Mesothelial cell of epicardium (in vitro differentiated cells): ENCODE measurements at regions not wholly inside any gene's neighbourhood (a gene's known extent, or its start where the extent isn't known, plus 50 kb on each side); places are given as distances from the start of the nearest gene placed in this dataset.
"Not testable (repeated sequence)": the region's sequence is repeated elsewhere in the genome, so short reads cannot be mapped to it uniquely, and the experiment has no call there.

Experiments used
- DNase-seq, 2 experiments: peaks; one replicate each; pipeline ENCODE4 v3.0.0; 2021; ENCODE audit warnings: low spot score in 2 of 2; ENCODE audit not compliant: unreplicated experiment in 2 of 2
- H3K27ac Mint-ChIP-seq: 2 replicates; pipeline ENCODE4 v1.8.0; 2021; ENCODE audit warnings: mixed read lengths
- H3K27me3 Mint-ChIP-seq: 2 replicates; pipeline ENCODE4 v1.8.0; 2021; ENCODE audit warnings: low read depth, mixed read lengths
- H3K36me3 Mint-ChIP-seq: 2 replicates; pipeline ENCODE4 v1.8.0; 2021; ENCODE audit warnings: mixed read lengths
- H3K4me1 Mint-ChIP-seq: 2 replicates; pipeline ENCODE4 v1.8.0; 2021; ENCODE audit warnings: mixed read lengths
- H3K4me3 Mint-ChIP-seq: 2 replicates; pipeline ENCODE4 v1.8.0; 2021; ENCODE audit warnings: mild to moderate bottlenecking, moderate library complexity, mixed read lengths
- H3K9me3 Mint-ChIP-seq: 2 replicates; pipeline ENCODE4 v1.8.0; 2021; ENCODE audit warnings: mixed read lengths
- TF ChIP-seq, protein P1 (sequence below): fragments of 200-600 bp; sonication (generic); IDR thresholded peaks from one replicate; pipeline ENCODE4 v1.5.0; 2021; ENCODE audit warnings: antibody characterized with exemption; ENCODE audit not compliant: unreplicated experiment

DNA sequence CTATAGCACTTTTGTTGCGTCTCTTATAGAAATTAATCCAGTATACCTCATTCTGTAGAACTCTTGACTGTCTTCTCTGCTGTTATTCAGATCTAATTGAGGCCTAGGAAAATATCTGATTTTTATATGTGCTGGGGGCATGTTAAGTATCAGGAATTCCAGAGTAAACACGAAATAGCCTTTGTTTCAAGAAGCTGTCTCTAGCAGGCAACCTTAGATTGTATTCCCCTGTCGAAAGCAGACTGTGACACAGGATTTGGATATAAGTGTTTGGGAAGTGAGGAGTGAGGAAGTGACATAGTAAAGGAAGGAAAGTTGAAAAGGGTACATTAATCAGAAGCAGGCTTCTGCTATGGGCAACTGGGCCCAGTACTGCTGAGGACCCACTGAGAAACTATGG lies 72.1 kb upstream of the RASA1 start:
- H3K36me3 Mint-ChIP-seq: no peaks in the 10 kb centered on the region
- peaks cover 12% of the 10 kb centered on the region for H3K4me1 Mint-ChIP-seq
- H3K27ac Mint-ChIP-seq: peak overlapping the region; percentile 54
- TF ChIP-seq, protein P1, sequence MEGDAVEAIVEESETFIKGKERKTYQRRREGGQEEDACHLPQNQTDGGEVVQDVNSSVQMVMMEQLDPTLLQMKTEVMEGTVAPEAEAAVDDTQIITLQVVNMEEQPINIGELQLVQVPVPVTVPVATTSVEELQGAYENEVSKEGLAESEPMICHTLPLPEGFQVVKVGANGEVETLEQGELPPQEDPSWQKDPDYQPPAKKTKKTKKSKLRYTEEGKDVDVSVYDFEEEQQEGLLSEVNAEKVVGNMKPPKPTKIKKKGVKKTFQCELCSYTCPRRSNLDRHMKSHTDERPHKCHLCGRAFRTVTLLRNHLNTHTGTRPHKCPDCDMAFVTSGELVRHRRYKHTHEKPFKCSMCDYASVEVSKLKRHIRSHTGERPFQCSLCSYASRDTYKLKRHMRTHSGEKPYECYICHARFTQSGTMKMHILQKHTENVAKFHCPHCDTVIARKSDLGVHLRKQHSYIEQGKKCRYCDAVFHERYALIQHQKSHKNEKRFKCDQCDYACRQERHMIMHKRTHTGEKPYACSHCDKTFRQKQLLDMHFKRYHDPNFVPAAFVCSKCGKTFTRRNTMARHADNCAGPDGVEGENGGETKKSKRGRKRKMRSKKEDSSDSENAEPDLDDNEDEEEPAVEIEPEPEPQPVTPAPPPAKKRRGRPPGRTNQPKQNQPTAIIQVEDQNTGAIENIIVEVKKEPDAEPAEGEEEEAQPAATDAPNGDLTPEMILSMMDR: no peak
- H3K4me3 Mint-ChIP-seq: no peak overlapping the region
- H3K9me3 Mint-ChIP-seq: peaks cover 15% of the 10 kb centered on the region
- no peak for DNase-seq
- no peaks in the 10 kb centered on the region for H3K27me3 Mint-ChIP-seq

DNA sequence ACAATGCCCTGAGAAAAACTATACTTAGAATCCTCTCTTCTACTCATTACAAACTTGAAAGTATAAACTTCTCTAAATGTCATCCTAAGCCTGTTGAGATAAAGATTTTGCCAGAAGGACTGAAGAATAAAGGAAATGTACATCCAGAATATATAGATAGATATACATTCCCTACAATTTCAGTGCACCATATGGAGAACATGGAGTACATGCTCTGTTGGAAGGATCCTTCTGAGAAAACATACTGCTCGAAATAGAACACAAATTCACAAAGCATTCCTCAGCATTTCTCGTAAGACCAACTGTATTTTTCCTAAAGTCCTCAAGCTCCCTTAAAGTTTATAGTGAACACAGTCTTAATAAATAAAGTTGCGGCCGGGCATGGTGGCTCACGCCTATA lies 69.7 kb upstream of the RASA1 start:
- TF ChIP-seq, protein P1: no peak
- Mint-ChIP-seq H3K27me3 (no peaks in the 10 kb centered on the region), H3K36me3 (no peaks in the 10 kb centered on the region), H3K4me1 (peaks cover 12% of the 10 kb centered on the region), H3K27ac (no peak overlapping the region), H3K9me3 (peaks cover 31% of the 10 kb centered on the region), H3K4me3 (no peak overlapping the region)
- DNase-seq: no peak

- not testable (repeated sequence) for H3K36me3 Mint-ChIP-seq, DNase-seq, H3K27ac Mint-ChIP-seq, H3K4me3 Mint-ChIP-seq, H3K27me3 Mint-ChIP-seq
- H3K9me3 Mint-ChIP-seq: peaks cover 41% of the 10 kb centered on the region
- H3K4me1 Mint-ChIP-seq: peaks cover 12% of the 10 kb centered on the region
Measured at GRCh38 chr5:87199246-87199645, 68.4 kb upstream of the RASA1 start.

GRCh38 chr5:87199704-87200103 lies 68.0 kb upstream of the RASA1 start:
- Mint-ChIP-seq H3K9me3 (peaks cover 41% of the 10 kb centered on the region), H3K4me1 (peaks cover 10% of the 10 kb centered on the region)
- not testable (repeated sequence) for H3K4me3 Mint-ChIP-seq, H3K36me3 Mint-ChIP-seq, H3K27me3 Mint-ChIP-seq, H3K27ac Mint-ChIP-seq, DNase-seq

DNA sequence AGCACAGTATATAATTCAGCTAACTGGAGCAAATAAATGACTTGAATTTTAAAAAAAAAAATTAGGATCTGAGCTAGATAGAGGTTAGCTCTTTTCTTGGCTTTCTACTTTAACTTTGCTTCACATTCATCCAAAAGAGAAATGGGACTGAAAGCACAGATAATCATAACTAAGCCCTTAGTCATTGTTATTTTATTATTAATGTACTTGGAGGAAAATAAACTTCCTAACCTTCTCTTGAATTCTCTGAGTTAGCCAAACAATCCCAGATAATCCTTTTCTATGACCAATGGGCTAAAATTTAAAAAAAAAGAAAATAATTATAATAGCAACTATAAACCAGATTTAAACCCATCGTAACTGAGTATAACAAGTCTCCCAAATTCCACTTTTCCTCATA lies 57.6 kb upstream of the RASA1 start:
- H3K9me3 Mint-ChIP-seq: peaks cover 14% of the 10 kb centered on the region
- TF ChIP-seq, protein P1: no peak
- no peak overlapping the region for H3K4me3 Mint-ChIP-seq
- no peak for DNase-seq
- no peak overlapping the region for H3K27ac Mint-ChIP-seq
- H3K27me3 Mint-ChIP-seq: peaks cover 3% of the 10 kb centered on the region
- H3K36me3 Mint-ChIP-seq: no peaks in the 10 kb centered on the region
- peaks cover 11% of the 10 kb centered on the region for H3K4me1 Mint-ChIP-seq

DNA sequence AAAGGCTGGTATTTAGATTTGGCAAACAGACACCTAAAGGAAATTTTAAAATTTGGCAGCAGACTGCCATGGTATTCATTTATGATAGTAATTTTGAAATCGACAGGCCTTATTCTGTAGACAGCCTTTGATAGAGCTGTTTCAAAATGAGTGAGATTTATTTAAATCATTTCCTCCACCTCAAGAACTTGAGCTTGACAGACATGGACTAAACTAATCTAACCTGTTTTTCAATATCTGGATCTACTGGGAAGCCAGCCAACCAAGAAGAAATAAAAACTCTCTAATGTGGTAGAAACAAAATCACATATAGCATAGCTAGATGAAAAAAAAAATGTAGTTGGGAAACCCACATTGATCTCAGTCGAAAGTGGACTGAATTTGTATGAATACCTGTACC lies 56.9 kb upstream of the RASA1 start:
- peaks cover 14% of the 10 kb centered on the region for H3K9me3 Mint-ChIP-seq
- H3K4me1 Mint-ChIP-seq: peaks cover 11% of the 10 kb centered on the region
- no peak for DNase-seq
- peaks cover 4% of the 10 kb centered on the region for H3K27me3 Mint-ChIP-seq
- no peaks in the 10 kb centered on the region for H3K36me3 Mint-ChIP-seq
- H3K4me3 Mint-ChIP-seq: no peak overlapping the region
- peak overlapping the region; percentile 88 for H3K27ac Mint-ChIP-seq
- TF ChIP-seq, protein P1: no peak

DNA sequence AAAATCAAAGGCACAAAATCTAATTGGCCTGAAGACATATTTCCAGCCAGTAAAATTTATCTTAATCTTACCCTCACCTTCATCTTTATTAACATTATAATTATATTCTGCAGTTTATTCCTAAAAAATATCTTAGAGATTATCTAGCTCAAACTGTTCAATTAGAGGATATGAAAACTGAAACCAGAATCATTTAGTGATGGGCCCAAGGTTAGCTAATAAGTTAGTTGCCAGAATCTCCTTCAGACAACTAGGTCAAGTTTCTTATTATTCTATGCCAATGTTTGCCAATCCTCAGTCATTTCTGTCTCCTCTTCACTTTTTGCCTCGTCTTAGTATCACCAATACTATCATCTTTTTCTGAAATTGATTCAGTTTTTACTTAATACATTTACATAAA lies 56.0 kb upstream of the RASA1 start:
- H3K4me1 Mint-ChIP-seq: peaks cover 11% of the 10 kb centered on the region
- TF ChIP-seq, protein P1: no peak
- peaks cover 4% of the 10 kb centered on the region for H3K27me3 Mint-ChIP-seq
- H3K36me3 Mint-ChIP-seq: no peaks in the 10 kb centered on the region
- peaks cover 14% of the 10 kb centered on the region for H3K9me3 Mint-ChIP-seq
- DNase-seq: no peak
- peak overlapping the region; percentile 88 for H3K27ac Mint-ChIP-seq
- H3K4me3 Mint-ChIP-seq: no peak overlapping the region

DNA sequence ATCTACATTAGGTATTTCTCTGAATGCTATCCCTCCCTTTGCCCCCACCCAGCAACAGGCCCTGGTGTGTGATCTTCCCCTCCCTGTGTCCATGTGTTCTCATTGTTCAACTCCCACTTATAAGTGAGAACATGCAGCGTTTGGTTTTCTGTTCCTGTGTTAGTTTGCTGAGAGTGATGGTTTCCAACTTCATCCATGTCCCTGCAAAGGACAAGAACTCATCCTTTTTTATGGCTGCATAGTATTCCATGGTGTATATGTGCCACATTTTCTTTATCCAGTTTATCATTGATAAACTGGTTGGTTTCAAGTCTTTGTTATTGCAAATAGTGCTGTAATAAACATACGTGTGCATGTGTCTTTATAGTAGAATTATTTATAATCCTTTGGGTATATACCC lies 55.5 kb upstream of the RASA1 start:
- not testable (repeated sequence) for DNase-seq, H3K4me3 Mint-ChIP-seq, H3K27ac Mint-ChIP-seq, H3K27me3 Mint-ChIP-seq, H3K36me3 Mint-ChIP-seq
- H3K4me1 Mint-ChIP-seq: peaks cover 11% of the 10 kb centered on the region
- H3K9me3 Mint-ChIP-seq: peaks cover 14% of the 10 kb centered on the region

DNA sequence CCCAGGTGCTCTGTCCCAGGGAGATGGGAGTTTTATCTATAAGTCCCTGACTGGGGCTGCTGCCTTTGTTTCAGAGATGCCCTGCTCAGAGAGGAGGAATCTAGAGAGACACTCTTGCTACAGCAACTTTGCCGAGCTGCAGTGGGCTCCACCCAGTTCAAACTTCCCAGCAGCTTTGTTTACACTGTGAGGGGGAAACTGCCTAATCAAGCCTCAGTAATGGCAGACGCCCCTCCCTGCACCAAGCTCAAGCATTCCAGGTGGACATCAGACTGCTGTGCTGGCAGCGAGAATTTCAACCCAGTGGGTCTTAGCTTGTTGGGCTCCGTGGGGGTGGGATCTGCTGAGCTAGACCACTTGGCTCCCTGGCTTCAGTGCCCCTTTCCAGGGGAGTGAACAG lies 50.2 kb upstream of the RASA1 start:
- H3K36me3 Mint-ChIP-seq, DNase-seq, H3K27ac Mint-ChIP-seq, H3K4me1 Mint-ChIP-seq, H3K4me3 Mint-ChIP-seq, H3K27me3 Mint-ChIP-seq: not testable (repeated sequence)
- peaks cover 14% of the 10 kb centered on the region for H3K9me3 Mint-ChIP-seq
